NCI-H345 (cell line): ENCODE measurements at regions not wholly inside any gene's neighbourhood (a gene's known extent, or its start where the extent isn't known, plus 50 kb on each side); places are given as distances from the start of the nearest gene placed in this dataset.

Experiments used
- DNase-seq: peaks from one replicate; lab custom pipeline; 2025; lab: John Stamatoyannopoulos, UW

DNA sequence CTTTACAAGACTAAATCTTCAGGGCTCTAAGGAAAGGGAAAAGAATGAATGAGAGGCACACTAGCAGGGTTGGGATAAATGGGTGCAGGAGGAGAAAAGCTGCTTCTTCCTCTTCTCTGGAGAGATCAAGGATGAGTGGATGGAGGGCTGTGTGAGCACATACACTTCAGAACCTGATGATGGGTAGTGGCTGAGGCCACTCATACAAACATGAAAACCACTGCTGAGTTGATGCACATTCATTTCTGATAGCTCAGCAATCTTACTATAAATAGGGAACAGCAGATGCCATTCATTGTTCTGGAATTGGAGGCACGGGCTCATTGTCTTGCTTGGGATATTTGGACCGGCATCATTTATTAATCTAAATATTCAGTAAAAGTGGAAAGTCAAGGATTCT is 152.4 kb upstream of the KCTD1 start:
- DNase-seq, result no peak

DNA sequence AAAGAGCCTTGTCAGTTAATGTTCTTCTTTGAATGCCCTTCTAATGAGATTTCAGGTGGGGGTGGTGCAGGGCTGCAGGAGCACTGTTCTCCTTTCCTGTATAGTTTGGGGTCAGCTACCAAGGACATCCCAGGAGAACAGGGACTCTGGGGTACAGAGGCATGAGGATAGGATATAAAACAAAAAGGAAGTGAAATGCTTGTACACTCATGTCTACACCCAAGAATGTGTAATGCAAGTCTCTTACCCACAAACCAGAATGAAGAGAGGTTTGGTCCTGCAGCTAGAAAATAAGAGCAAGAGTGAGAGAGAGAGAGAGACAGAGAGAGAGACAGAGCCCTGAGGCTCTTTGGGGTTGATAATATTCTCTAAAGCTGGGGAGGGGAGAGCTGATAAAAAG is 151.8 kb upstream of the KCTD1 start:
- no peak for DNase-seq

DNA sequence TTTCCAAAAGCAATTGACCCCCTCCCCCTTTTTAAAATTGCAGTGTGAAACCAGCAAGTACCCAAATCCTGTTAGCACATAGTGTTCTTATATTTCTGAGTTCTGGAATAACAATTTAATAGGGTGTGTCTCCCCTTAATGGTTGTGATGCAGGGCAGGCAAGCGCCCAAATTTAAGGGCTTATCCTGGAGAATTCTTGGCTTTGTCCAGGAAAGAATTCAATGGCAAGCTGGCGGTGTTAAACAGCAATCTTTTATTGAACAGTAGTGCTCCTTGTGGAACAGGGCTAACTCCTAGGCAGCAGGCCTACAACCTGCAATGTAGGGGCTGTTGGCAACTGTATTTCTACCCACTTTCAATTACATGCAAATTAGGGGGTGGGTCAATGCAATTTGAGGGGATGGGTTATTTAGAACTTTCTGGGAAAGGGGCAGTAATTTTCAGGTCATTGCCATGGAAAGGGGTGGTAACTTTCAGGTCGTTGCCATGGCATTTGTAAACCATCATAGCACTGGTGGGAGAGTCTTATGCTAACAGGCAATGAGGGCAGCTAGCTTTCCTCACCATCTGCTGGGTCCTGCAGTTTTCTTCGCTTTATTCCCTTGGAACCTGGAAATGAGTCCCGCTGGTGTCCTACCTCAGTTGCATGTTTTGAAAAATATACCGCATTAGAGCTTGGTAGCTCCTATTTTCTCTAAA is 149.0 kb upstream of the KCTD1 start:
- no peak for DNase-seq

DNA sequence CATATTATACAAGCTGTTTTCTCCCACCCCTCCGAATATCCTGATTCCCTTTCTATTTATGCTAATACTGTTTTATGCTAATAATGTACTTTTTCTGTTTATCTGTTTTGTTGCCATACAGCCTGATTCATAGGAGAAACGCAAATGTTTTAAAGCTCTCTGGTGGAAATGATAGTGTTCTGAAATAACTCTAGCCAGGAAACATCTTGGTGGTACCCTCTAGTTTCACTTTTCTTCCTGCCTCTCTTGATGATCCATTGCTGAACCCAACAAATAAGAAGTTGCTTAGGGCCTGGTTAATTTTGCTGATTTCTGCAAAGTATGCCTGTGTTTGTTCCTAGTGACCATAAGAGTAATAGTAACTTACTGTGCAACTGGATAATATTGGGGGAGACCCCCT is 148.4 kb upstream of the KCTD1 start:
- no peak for DNase-seq

DNA sequence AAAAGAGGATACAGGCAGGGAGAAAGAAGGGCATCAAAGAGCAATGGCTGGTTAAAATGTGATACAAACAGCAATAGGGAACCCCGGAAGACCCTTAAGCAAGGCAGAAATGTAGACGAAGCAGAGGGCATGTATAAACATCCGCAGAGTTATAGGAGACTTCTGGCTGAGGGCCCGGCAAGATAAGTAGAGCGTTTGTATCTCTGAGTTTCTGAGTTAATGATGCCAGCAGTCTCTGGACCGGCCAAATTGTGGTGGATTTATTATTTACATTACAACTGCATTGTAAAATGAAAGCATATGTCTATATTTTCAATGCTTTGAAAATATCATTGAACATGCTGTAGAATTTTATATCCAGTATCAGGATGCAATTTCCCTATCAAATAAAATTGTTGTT is 148.0 kb upstream of the KCTD1 start:
- no peak for DNase-seq

DNA sequence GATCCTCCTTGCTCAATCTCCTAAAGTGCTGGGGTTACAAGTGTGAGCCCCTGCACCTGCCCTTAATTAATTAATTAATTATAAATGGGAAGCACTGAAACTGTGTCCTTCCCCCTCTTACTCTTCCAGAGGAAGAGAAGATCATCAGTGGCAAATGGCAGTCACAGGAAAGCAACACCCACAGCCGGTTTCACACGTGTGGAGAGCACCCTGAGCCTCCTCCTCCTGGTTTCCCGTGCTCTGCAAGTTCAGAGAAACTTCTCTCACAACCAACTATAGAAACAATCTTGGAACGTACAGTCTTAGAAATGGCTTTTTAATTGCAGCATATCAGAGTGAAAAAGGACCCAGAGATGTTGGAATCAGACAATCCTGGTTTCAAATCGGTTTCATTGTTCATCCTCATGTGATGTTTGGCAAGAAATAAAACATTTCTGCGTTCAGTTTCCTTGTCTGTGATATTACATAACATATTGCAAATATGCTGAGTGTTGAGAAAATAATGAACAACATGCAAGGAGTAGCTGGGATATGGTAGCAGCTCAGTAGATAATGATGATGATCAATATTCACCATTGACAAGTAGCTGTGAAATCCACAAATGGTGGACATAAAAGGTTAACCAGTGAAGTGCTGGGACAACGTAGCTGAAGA is 141.0 kb upstream of the KCTD1 start:
- DNase-seq, result no peak

DNA sequence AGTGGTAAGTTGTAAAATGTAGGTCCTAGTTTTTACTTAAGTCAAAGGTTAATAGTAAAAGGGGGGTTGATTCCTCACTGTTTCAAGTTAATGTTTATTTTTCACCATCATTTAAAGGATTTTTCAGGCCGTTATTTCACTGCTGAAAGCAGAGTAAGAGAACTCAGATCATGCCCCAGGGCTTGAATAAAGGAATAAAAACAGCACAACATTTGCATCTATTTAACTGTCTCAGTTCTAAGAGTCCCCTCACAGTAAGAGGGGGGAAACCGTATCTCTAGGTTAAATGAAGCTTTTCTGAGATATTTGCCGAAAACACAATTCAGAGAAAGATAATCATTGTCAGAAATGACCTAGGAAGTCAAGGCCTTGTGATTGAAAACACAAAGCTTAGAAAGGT is 138.2 kb upstream of the KCTD1 start:
- no peak for DNase-seq

DNA sequence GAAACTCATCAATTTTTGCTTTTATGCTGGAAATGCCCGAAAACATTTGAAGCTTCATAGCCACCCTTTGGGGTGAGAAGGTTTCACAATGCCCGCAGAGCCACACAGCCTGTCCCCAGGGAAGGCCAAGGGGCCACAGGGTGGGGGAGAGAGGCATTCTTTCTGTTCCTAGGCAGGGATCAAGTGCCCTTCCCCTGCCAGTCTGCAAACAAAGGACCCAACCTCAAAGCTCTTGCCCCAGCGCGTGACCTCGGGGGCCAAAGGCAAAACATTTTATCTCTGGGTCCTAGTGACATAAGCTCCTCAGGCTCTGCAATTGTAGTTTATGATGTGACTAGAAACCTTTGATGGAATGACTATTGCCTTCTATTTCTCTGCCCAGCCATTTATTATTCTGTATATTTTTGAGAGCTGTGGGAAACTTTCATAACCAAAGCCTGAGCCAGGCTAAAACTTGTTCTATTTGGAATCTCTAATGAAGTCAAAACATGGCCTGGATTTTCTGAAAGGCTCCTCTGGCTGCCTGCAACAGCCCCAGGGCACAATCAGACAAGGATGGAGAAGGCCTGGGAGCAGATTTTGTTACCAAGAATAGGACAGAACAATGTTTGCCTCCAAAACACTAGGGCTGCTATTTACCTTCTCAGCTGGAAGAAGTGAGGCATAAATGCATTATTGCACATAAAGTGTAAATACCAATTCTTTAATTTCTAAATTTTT is 137.2 kb upstream of the KCTD1 start:
- peak; percentile 74 for DNase-seq

DNA sequence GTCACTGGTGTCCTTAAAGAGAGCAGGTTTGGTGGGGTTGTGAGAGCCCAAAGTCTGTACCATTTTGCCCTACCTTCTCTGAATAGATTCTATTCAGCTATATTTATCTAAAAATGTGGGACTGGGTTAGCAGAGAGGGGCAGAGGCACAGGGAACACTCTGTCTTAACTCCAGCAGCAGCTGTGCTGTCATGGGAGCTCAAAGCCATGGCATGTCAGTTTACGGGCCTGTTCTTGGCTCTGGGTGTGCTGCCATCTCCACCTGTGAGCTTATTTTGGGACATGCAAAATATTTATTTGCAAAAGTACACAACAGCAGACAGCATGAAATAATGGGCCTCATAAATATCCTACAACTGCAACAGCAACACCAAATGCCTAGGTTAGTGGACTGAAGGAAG is 129.6 kb upstream of the KCTD1 start:
- DNase-seq, result no peak

DNA sequence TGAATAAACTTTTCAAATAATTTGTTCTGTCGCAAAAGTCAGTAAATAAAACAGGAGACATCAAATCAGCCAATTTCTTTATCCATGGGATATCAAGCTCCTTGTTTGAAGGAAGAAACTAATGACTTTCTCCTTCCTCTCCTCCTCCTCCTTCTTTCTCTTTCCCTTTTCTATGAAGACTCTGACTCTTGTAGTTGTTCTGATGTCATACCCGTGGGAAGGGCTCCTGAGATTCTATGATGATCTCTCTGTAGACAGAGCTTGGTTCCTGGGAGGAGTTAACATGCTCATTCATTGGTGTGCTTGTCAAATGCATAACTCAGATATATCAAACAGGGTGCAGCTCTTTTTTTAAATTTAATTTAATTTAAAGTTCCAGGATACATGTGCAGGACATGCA is 118.7 kb upstream of the KCTD1 start:
- no peak for DNase-seq

DNA sequence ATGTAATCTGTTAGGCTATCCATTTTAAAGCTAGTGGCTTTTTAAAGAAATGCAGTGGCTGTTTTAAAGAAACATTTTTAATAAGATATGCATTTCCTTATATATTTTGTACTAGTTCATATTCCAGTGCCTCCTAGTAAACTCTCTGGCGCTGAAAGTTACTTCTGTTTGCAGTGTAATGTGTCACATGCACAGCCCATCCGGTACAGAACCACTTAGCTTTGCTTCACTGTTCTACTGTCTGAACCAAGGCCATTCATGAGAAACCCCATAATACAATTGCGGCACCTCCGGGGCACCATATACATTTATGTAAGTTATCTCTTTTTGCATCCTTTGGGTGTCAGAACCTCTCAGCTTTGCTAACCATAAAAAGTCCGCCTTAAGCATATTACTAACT is 114.6 kb upstream of the KCTD1 start:
- DNase-seq, result no peak

DNA sequence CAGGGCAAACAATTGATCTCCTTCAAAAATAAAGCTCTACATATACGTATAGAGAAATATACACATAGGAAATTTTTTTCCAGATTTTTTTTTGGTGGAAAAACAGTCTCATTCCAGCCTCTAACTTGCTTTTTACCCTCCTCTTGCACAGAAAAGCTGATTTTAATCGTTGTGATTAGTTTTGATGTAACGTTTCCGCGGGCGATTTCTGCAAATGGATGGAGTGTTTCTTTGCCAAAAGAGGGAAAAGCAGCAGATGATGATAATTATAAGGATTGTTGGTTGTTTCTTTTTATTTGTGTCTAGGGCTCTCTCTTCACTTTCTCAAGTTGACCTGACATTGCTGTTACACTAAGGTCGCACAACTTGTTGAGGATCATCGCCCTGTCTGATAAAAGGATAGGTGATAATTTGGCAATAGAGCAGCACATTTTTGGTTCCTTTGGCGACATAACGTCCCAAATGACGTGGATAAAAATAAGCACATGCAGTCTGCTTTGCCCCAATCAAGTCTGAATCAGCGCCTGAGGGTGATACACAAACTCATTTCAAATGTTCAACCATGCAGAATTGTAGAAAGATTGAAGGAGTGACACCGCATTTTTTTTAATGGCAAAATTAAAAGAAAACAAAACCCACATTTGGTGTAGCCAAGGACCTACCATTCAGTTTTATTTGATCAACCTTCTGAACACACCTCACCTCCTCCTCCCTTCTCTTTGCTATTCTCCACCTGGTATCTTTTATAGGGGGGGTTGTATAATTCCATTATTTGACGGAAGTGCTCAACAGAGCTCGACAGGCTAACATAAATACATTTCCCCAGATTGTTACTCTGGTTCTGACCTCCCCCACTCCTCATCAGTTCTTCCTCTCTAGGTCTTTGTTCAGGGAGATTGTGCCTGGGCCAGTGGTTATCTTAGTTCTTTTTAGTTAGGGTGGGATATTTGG is 109.6 kb upstream of the KCTD1 start:
- DNase-seq, result peak; percentile 19

DNA sequence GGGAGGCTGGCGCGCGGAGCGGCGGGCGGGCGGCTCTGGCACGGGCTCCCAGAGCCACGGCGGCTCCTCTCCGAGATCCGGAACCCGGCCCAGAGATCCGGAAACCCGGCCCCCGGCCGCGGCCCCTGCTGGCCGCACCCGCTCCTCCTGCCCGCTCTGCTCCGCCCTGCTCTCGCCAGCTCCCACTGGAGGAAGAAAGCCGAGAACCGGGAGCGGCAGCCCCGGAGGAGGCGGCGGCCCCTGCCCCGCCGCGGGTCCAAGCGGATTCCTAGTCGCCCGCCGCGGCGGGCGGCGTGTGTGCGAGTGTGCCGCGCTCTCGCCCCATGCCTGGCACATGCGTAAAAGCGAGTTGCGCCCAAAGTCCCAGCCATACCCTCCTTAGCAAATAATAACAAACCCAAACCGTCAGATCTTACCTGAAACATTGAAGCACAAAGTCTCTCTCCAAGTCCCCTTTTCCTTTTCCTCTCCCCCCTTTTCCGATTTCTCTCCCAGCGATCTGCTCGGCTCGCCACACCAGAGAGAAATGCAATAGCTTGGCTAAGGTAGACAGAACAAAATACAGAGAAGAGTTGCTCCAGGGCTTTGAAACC is 108.7 kb upstream of the KCTD1 start:
- peak; percentile 81 for DNase-seq

DNA sequence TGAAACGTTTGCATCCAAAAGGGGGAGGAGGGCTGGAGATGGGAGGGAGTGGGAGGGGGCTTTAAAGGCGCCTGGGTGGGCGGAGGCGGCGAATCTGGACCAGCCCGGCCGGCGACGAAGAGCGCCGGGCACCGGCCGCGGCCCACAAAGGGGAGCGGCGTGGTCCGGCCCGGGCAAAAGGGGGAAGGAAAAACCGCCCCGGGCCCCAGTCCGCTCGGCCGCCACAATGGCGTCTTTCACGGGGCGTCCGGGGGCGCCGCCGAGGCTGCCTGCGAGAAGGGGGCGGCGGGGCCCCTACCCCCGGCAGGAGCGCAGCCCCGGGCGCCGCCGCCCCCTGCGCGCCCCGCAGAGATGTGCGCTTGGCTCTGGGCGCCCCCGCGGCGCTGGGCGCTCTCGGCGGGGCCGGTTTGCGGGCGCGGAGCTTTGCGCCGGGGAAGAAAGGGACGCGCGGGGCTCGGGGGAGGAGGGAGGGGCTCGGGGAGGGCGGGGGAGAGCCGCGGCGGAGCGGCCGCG is 108.1 kb upstream of the KCTD1 start:
- DNase-seq, result no peak

DNA sequence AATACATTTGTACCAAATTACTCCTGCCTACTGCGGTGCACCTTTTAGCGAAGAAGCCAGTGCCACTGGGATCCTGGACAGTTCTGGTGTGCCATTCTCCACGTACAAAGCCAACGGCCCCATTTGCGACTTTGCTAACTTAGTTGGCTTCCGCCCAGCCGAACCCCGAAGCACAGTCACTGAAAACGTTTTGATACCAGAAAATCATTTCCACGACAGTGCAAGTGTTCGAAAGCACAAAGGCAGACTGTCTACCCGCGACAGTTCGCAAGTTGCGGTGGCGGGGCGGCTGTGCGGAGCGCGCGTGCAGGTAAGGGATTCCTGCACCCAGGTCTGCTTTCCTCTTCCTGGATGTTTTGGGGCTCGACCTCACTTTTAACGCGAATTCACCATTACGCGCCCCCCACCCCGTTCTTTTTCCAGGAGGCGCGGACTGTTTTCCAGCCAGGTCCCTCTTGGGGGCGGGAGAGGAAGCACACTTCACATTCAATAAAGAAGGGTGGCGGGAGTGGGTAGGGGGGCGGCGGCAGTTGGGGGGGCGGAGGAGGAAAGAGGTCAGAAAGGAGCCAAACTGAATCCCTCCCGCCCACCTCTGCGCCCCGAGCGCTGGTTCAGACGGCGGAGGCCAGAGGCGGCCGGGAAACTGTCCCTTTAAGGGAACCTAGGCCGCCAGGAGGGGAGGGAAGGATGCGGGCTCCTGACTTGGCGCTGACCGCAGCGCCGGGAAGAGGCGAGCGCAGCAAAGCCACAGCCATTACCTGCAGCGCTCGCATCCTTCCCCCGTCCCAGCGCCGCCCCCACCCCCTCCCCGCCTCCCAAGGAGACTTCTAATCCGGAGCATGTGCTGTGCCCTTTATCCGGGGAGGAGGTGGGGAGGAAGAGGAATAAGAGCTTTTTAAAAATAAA is 107.4 kb upstream of the KCTD1 start:
- peak; percentile 60 for DNase-seq

DNA sequence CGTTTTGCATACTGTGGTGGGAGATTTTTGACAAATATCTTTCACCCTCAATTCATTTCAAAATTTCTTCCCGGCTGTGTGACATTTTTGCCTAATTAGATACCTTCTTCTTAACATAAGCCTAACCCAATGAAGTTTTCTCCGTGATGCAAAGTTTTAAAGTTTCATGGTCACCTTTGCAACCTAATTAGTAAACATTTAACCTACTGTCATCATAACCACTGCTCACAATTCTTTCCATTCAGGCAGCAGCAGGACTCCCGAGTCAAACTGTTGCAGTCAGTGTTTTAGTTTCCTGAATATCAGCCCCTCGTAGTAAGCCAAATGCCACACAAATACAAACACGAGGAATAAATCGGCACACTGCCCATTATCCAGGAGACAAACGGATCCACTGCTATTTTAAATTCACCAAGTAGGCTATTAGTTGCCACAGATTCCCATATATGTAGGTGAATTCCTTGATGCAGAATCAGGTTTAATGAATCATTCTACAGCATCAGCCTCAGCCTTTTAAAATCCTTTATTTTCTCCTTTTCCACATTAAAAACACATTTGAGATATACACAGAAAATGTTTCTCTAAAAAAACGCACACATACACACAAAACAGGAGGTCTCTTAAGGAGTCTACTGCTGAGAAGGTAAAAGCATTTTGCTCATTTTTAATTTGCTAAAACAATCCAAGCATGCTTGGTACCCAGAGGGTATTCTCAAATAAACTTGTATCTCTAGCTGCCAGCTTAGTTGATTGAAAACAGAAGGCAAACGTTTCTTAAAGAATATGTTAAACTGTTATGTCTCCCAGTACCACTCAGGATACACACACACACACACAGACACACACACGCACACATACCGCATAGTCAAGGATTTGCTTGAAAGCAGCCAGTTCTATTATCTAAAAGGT is 106.5 kb upstream of the KCTD1 start:
- no peak for DNase-seq

DNA sequence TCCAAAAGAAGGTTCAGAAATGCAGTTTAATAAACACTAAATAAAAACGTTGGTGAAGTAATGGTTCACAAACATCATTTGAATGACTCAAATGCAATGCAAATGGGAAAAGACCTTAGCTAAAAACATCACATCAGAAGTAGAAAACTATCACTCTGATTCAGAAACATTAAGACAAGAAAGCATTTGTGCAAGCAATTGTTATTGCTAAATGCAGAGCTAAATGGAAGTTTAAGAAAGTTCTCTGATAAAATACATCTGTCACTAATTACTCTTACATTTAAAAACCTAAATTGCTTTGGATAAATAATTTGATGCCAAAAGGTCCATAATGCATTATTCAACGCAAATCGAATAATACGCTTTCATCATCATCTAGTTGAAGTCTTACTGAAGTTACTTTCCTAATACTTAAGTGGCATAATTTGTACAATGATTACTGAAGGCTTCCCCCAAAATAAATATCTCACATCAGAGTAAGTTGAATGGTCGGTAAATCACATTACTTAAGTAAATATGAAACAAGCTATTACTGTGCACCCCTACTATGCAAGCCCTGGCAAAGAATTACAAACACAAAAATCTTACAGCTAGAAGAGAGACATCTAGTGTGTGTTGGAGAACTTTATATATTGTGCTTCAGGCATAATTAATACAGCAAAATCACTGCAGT is 105.7 kb upstream of the KCTD1 start:
- no peak for DNase-seq

DNA sequence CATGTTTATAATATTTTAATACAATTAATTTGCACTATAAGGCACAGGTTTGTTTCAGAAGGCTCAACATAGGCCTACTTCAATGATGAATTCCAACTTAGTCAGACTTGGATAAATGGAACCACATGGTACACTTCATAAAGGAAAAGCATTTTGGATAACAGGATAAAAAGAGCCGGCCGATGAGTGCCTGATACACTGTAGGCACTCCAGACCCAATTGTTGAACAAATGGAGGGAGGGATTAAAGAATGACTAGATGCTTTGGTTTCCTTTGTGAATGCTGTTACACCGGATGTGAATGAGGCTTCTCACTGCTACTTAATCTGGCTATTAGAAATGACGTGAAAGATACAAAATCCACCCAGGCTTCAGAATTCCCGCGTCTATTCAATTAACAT is 104.1 kb upstream of the KCTD1 start:
- no peak for DNase-seq
